ENCODE measurements at regions not wholly inside any gene's neighbourhood (a gene's known extent, or its start where the extent isn't known, plus 50 kb on each side); places are given as distances from the start of the nearest gene placed in this dataset.
"Not testable (repeated sequence)": the region's sequence is repeated elsewhere in the genome, so short reads cannot be mapped to it uniquely, and the experiment has no call there.

DNA sequence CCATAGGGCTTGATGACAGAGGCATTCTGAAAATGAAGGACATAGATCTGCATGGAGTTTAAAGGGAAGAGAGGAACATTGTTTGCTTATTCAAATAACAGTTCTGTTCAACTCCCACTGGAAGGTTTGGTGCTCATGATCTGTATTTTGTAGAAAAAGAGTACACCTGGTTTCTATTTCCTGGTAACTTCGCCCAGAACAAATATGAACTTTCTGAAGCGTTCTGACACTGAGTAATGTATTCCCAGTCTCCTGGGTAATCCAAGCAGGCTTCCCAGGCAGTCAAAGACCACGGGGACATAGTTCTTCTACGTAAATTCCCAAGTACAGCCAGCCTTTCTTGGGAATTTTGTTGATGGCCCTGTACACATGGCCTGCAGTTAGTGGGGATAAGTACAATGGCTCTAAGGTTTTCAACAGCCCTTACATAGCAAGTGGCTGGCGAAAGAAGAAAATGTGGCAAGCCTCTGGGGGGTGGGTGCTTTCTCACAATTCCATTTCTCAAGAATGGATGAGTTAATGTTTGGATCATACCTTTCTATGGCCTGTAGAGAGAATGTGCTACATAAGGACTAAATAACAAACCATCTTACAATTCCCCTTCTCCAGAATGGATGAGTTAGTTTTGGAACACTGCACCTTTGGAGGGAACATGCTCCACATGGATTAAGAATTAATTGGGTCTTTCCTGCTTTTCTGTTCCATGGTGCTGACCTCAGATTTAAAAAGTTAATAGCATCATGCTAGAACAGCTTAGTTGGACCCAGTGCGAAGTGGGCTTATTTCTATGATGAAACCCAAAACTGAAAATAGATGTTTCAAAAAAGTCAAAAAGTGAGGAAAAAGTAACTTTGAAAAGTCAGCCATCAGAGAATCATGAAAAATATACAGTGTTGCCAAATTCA, 52.7 kb downstream of the COL6A6 start:
- intact Hi-C loops (cut with DNase I; ENCODE audit: low total_unique reads), result no loop called here
- no peak for DNase-seq (ENCODE audit: low spot score in 2 of 2)
- WGBS, 2 donors, result 73 to 74% methylated on average over 6 of the region's 6 CpGs

DNA sequence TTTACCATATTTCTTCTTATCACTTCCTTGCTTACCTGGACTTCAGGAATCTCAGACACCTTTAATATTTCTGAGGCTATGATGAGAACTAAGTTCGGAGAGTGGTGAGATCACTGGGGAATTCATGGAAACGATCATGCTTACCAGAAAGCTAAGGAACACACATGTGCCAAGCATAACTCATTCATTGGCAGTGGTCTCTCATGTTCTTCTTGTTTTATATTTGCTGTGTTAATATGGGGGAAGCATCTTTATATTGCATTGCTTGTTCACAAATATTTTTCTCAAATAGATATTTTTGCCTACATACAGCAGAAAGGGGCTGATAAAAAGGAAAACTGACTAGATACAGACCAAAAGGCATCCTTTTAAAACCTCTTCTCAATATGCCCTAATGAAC, 55.8 kb downstream of the COL6A6 start:
- H3K4me3 ChIP-seq (ENCODE audit: low read depth, poor library complexity, severe bottlenecking), result no peak overlapping the region
- TF ChIP-seq, protein P1, sequence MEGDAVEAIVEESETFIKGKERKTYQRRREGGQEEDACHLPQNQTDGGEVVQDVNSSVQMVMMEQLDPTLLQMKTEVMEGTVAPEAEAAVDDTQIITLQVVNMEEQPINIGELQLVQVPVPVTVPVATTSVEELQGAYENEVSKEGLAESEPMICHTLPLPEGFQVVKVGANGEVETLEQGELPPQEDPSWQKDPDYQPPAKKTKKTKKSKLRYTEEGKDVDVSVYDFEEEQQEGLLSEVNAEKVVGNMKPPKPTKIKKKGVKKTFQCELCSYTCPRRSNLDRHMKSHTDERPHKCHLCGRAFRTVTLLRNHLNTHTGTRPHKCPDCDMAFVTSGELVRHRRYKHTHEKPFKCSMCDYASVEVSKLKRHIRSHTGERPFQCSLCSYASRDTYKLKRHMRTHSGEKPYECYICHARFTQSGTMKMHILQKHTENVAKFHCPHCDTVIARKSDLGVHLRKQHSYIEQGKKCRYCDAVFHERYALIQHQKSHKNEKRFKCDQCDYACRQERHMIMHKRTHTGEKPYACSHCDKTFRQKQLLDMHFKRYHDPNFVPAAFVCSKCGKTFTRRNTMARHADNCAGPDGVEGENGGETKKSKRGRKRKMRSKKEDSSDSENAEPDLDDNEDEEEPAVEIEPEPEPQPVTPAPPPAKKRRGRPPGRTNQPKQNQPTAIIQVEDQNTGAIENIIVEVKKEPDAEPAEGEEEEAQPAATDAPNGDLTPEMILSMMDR (IDR thresholded peaks at IDR 0.05), result no peak
- TF ChIP-seq POLR2A (IDR thresholded peaks at IDR 0.05), result no peak
- intact Hi-C loops (cut with DNase I; ENCODE audit: low total_unique reads), result no loop called here
- DNase-seq (ENCODE audit: low spot score in 2 of 2), result no peak
- 54 to 58% methylated on average over 2 of the region's 2 CpGs for WGBS, 2 donors

More for the DNA sequence above, 52.7 kb downstream of the COL6A6 start:
- TF ChIP-seq, protein P1 (IDR thresholded peaks at IDR 0.05), result no peak
- TF ChIP-seq POLR2A (IDR thresholded peaks at IDR 0.05), result no peak
- no peak overlapping the region for H3K4me3 ChIP-seq (ENCODE audit: low read depth, poor library complexity, severe bottlenecking)

DNA sequence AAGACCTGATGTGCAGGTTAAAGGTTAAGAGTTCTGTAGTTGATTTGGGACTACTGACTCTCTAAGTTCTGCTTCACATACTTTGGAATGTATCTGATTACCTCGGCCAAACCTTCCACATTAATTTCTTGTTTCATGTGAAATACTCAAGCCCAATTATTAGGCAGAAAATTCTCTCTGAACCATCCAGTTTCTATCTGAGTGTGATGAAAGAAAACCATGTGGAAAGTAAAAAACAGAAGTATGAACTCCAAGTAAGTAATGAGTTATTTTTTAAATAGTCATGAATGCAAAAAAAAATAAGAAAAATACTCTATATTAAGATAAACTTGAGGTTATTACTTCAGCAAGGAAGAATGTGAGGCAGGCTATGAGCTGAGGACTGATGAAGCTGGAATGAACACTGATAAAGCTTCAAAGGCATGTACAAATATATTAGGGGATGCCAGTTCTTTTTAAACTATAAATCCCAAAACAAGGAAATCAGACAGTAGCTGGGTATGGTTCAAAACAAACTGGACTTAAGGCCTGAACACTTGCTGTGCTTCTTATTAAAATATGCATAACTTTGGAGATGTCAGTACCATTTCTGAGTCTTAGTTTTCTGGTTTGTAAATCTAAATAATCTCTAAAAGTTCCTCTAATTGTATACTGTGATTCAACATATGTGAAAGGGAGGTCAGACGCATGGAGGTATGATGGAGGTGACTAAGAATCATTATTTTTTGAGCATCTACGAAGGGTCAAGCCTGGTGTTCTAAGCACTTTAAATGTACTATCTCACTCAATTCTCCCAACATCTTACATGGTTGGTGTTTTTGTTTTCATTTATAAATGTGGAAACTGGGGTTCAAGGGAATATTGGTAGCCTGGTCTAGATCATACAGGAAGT, 59.6 kb downstream of the COL6A6 start:
- TF ChIP-seq, protein P1 (IDR thresholded peaks at IDR 0.05), result no peak
- no peak for TF ChIP-seq POLR2A (IDR thresholded peaks at IDR 0.05)
- 78 to 84% methylated on average over 3 of the region's 3 CpGs for WGBS, 2 donors
- H3K4me3 ChIP-seq (ENCODE audit: low read depth, poor library complexity, severe bottlenecking), result no peak overlapping the region
- intact Hi-C loops (cut with DNase I; ENCODE audit: low total_unique reads), result no loop called here
- no peak for DNase-seq (ENCODE audit: low spot score in 2 of 2)

DNA sequence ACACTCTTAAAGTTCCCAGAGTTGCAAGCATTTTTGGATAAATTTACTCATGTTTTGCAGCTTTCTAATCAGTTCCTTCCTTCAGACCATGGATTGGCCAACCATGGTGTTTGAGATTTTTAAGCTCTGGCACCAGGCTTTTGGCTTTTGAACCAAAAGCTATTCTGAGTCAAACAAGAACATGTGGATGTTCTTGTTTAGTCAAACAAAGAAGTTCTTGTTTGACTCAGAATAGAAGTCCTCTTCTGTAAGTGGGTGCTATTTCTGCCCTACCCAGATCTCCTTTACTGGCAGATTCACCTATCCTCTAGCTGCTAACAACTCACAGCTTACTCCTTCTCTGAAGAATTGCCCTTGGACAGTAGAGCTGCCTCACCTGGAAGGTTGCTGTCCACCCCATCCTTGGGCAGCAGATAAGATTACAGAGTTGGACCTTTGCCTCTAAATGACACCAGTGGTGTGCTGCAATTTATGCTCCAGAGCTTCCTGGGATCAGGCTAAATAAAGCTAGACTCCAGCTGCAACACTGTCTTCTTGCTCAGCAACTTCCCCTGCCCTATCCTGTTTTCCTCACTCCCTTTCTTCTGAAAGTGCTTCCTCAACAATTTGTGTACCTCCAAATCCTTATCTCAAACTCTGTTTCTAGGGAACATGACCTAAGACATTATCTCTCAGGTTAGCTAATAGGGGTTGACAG, 65.6 kb downstream of the COL6A6 start:
- no peak for DNase-seq (ENCODE audit: low spot score in 2 of 2)
- TF ChIP-seq, protein P1 (IDR thresholded peaks at IDR 0.05), result no peak
- TF ChIP-seq POLR2A (IDR thresholded peaks at IDR 0.05), result no peak
- no peak overlapping the region for H3K4me3 ChIP-seq (ENCODE audit: low read depth, poor library complexity, severe bottlenecking)
- intact Hi-C loops (cut with DNase I; ENCODE audit: low total_unique reads), result no loop called here

DNA sequence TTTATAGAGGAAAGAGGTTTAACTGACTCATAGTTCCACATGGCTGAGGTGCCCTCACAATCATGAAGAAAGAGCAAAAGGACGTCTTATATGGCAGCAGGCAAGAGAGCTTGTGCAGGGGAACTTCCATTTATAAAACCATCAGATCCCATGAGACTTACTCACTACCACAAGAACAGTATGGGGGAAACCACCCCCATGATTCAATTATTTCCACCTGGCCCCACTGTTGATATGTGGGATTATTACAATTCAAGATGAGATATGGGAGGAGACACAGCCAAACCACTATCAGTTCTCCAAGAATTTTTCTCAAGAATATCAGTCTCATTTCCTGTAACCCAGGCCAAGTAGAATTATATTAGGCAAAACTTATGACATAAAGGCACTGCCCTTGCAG, 77.8 kb downstream of the COL6A6 start:
- H3K4me3 ChIP-seq (ENCODE audit: low read depth, poor library complexity, severe bottlenecking); DNase-seq (ENCODE audit: low spot score in 2 of 2); intact Hi-C loops (cut with DNase I; ENCODE audit: low total_unique reads): not testable (repeated sequence)
- 66 to 72% methylated on average over 1 of the region's 1 CpG for WGBS, 2 donors
